CD4-positive, CD25-positive, alpha-beta regulatory T cell (primary cell): ENCODE measurements at regions not wholly inside any gene's neighbourhood (a gene's known extent, or its start where the extent isn't known, plus 50 kb on each side); places are given as distances from the start of the nearest gene placed in this dataset.
"Not testable (repeated sequence)": the region's sequence is repeated elsewhere in the genome, so short reads cannot be mapped to it uniquely, and the experiment has no call there.

Experiments
- ATAC-seq, 2 donors: fragments of 150-1000 bp; cut with Tn5 transposase; one replicate each; pipeline ENCODE4 v1.10.0; 2021; ENCODE audit warnings: low read depth in 2 of 2, moderate number of reproducible peaks in 2 of 2, moderate library complexity in 1 of 2
- DNase-seq, 3 donors: peaks; one replicate each; pipeline versions ENCODE4 v3.0.0 to v3.0.0-alpha.2; 2012 to 2022; ENCODE audit warnings: mixed read lengths in 1 of 3
- H3K27ac ChIP-seq: one replicate; pipeline ENCODE4 v1.7.0; 2013; ENCODE audit warnings: mild to moderate bottlenecking, low read length; ENCODE audit not compliant: insufficient read depth, poor library complexity, severe bottlenecking
- H3K27me3 ChIP-seq: one replicate; pipeline ENCODE4 v1.7.0; 2013; ENCODE audit warnings: low read length; ENCODE audit not compliant: control insufficient read depth, insufficient read depth
- H3K36me3 ChIP-seq: one replicate; pipeline ENCODE4 v1.7.0; 2013; ENCODE audit warnings: mild to moderate bottlenecking, low read length, moderate library complexity; ENCODE audit not compliant: control insufficient read depth, insufficient read depth
- H3K4me1 ChIP-seq: 2 replicates; pipeline ENCODE4 v1.7.0; 2013; ENCODE audit warnings: mild to moderate bottlenecking, low read length; ENCODE audit not compliant: insufficient read depth, control insufficient read depth, poor library complexity, severe bottlenecking
- H3K4me3 ChIP-seq: one replicate; pipeline ENCODE4 v1.7.0; 2013; ENCODE audit warnings: low read depth, mild to moderate bottlenecking, low read length, moderate library complexity
- H3K9me3 ChIP-seq, 2 experiments: 1 replicate in 1 of 2; 2 replicates in 1 of 2; pipeline ENCODE4 v1.7.0; 2013; ENCODE audit warnings: low read length in 2 of 2, mild to moderate bottlenecking in 1 of 2, moderate library complexity in 1 of 2; ENCODE audit not compliant: control insufficient read depth in 2 of 2
- H3K27ac Mint-ChIP-seq, 3 donors: one replicate each; pipeline ENCODE4 v1.8.0; 2020 to 2022; ENCODE audit warnings: mild to moderate bottlenecking in 3 of 3, mixed read lengths in 3 of 3, moderate library complexity in 2 of 3
- H3K27me3 Mint-ChIP-seq: one replicate; pipeline ENCODE4 v1.8.0; 2022; ENCODE audit warnings: mild to moderate bottlenecking, mixed read lengths
- H3K36me3 Mint-ChIP-seq: one replicate; pipeline ENCODE4 v1.8.0; 2020; ENCODE audit warnings: mixed read lengths
- H3K4me1 Mint-ChIP-seq, 4 donors: one replicate each; pipeline ENCODE4 v1.8.0; 2020 to 2022; ENCODE audit warnings: mixed read lengths in 4 of 4, mild to moderate bottlenecking in 1 of 4
- H3K4me3 Mint-ChIP-seq, 4 donors: one replicate each; pipeline ENCODE4 v1.8.0; 2020 to 2022; ENCODE audit warnings: mild to moderate bottlenecking in 4 of 4, mixed read lengths in 4 of 4, moderate library complexity in 3 of 4
- H3K9me3 Mint-ChIP-seq, 7 donors: one replicate each; pipeline ENCODE4 v1.8.0; 2020 to 2022; ENCODE audit warnings: mixed read lengths in 7 of 7, mild to moderate bottlenecking in 3 of 7, moderate library complexity in 2 of 7

DNA sequence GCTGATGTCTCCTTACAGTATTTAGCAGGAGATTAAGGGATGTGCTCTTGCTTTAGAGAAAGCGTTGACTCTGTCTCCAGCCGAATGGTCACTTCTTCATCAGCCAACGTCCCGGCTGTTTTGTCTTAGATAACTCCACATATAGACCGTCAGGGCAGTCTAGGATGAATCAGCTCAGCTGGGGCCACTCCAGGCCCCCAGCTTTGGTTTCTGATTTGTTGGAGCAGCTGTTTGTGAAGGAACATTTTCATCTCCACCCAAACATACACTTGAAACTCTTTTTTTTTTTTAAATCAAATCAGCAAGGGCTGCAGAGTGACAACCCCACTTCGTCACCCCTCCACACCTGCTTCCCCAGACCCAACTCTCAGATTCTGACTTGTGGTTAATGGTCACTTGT is 206.1 kb upstream of the GALNT2 start:
- peaks cover 4% of the 10 kb centered on the region for H3K4me1 ChIP-seq
- no peaks in the 10 kb centered on the region for H3K36me3 ChIP-seq
- Mint-ChIP-seq H3K4me3 (no peak overlapping the region), H3K4me1 (peaks cover 0 to 7% (median 1%) of the 10 kb centered on the region in 4 donors), H3K27me3 (peaks cover 5% of the 10 kb centered on the region), H3K36me3 (no peaks in the 10 kb centered on the region), H3K9me3 (peaks cover 0 to 3% (median 0%) of the 10 kb centered on the region in 7 donors), H3K27ac (no peak overlapping the region)
- H3K27ac ChIP-seq, result no peak overlapping the region
- no peak for DNase-seq
- no peaks in the 10 kb centered on the region for H3K27me3 ChIP-seq
- H3K9me3 ChIP-seq, result no peaks in the 10 kb centered on the region
- no peak for ATAC-seq
- H3K4me3 ChIP-seq, result no peak overlapping the region

DNA sequence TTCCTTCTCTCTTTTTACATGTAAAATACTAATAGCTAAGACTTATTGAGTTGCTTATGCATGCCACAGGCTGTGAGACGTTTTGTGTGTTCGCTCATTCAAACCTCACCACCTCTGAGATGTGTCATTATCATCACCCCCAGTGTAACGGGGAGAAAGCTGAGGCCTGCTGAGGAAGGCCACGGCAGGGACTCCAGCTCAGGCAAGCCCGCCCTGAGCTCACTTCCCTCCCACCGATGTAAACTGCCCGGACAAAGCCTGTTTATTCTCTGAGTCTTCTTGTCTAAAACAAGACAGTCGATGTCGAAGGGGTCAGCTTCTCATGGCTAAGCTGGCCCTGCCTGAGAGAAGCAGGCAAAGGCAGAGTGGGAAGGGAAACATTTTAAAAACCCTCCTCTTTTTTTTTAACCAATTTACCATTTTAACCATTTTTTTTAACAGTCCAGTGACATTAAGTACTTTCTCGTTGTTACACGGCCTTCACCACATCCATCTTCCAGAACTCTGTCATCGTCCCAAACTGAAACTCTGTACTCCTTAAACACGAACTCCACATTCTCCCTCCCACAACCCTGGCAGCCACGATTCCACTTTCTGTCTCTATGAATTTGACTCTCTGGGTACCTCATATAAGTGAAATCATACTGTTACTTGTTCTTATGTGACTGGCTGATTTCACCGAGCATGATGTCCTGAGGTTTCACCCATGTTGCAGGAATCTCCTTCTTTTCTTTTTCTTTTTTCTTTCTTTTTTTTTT is 204.8 kb upstream of the GALNT2 start:
- peaks cover 10% of the 10 kb centered on the region for H3K27me3 Mint-ChIP-seq
- ATAC-seq (no peak), DNase-seq (no peak)
- Histone ChIP-seq H3K9me3 (no peaks in the 10 kb centered on the region), H3K4me3 (no peak overlapping the region), H3K27ac (no peak overlapping the region), H3K27me3 (no peaks in the 10 kb centered on the region), H3K4me1 (no peaks in the 10 kb centered on the region), H3K36me3 (no peaks in the 10 kb centered on the region)
- no peak overlapping the region for H3K27ac Mint-ChIP-seq
- H3K9me3 Mint-ChIP-seq, result peaks cover 0 to 3% (median 0%) of the 10 kb centered on the region in 7 donors
- no peaks in the 10 kb centered on the region for H3K4me1 Mint-ChIP-seq
- H3K36me3 Mint-ChIP-seq, result no peaks in the 10 kb centered on the region
- H3K4me3 Mint-ChIP-seq, result no peak overlapping the region

- no peak for ATAC-seq
These were observed 203.1 kb upstream of the GALNT2 start for GRCh38 chr1:229863651-229864545.

DNA sequence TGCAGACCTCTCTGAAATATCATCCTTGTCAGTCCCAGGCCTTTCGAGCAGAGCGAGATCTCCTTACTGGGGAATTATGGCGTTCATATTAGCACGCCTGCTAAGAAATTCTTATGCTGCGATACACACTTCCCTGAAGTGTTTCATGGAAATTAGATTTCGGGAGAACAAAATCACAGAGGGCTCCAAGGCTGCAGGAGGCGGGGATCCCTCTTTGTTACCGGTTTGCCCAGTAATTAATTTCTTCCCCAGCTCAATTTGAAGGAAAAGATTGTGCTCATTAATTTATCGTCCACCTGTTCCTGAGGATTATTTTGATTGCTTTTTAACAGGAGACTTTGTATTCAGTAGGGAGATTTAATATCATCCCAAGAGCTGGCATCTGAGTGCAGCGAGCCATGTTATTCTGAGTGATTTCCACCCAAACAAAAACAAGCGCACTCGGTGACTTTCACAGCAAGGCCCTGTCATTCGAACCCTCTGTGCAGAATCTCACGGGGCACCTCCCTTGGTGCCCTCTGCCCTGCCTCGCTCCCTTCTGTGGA is 202.3 kb upstream of the GALNT2 start:
- Mint-ChIP-seq H3K4me1 (no peaks in the 10 kb centered on the region), H3K4me3 (no peak overlapping the region), H3K9me3 (peaks cover 0 to 2% (median 0%) of the 10 kb centered on the region in 7 donors), H3K27ac (no peak overlapping the region), H3K27me3 (peaks cover 5% of the 10 kb centered on the region), H3K36me3 (no peaks in the 10 kb centered on the region)
- ATAC-seq (no peak), DNase-seq (no peak)
- no peaks in the 10 kb centered on the region for H3K9me3 ChIP-seq
- no peak overlapping the region for H3K27ac ChIP-seq
- H3K4me1 ChIP-seq, result no peaks in the 10 kb centered on the region
- no peaks in the 10 kb centered on the region for H3K36me3 ChIP-seq
- no peak overlapping the region for H3K4me3 ChIP-seq
- H3K27me3 ChIP-seq, result no peaks in the 10 kb centered on the region

More at GRCh38 chr1:229863651-229864545, 203.1 kb upstream of the GALNT2 start:
- Mint-ChIP-seq H3K27ac (no peak overlapping the region), H3K36me3 (no peaks in the 10 kb centered on the region), H3K27me3 (peaks cover 10% of the 10 kb centered on the region), H3K4me3 (no peak overlapping the region), H3K9me3 (peaks cover 0 to 3% (median 0%) of the 10 kb centered on the region in 7 donors), H3K4me1 (no peaks in the 10 kb centered on the region)
- no peak for DNase-seq
- Histone ChIP-seq H3K9me3 (no peaks in the 10 kb centered on the region), H3K27ac (no peak overlapping the region), H3K4me3 (no peak overlapping the region), H3K4me1 (no peaks in the 10 kb centered on the region), H3K36me3 (no peaks in the 10 kb centered on the region), H3K27me3 (no peaks in the 10 kb centered on the region)

DNA sequence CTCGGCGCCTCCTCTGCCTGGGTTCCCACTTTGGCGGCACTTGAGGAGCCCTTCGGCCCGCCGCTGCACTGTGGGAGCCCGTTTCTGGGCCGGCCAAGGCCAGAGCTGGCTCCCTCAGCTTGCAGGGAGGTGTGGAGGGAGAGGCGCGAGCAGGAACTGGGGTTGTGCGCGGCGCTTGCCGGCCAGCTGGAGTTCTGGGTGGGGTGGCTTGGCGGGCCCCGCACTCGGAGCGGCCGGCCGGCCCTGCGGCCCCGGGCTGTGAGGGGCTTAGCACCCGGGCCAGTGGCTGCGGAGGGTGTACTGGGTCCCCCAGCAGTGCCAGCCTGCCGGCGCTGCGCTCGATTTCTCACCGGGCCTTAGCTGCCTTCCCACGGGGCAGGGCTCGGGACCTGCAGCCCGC is 201.7 kb upstream of the GALNT2 start:
- not testable (repeated sequence) for H3K9me3 ChIP-seq, H3K4me1 Mint-ChIP-seq, H3K27ac Mint-ChIP-seq, H3K36me3 Mint-ChIP-seq, H3K4me1 ChIP-seq, H3K36me3 ChIP-seq, H3K9me3 Mint-ChIP-seq, H3K27ac ChIP-seq, DNase-seq, H3K27me3 ChIP-seq, H3K4me3 ChIP-seq, ATAC-seq, H3K4me3 Mint-ChIP-seq, H3K27me3 Mint-ChIP-seq

DNA sequence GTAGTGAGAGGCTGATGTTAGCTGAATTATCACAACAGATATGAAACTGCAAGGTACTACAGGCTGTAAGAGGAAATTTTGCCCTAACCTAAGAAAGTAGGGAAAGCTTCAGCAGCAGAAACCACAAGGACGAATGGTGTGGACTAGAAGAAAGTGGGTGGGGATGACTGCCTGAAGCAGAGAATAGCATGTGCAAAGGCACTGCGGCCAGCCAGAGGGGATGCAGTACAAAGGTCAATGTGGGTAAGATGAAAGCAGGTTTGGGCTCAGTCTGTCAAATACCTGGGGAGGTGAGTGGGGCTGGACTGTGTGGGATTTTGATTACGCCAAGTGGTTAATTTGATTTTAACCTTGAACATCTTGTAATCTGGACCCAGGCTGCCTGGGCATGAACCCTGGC is 199.3 kb upstream of the GALNT2 start:
- Mint-ChIP-seq H3K4me3 (no peak overlapping the region), H3K36me3 (no peaks in the 10 kb centered on the region), H3K27me3 (peaks cover 10% of the 10 kb centered on the region), H3K9me3 (peaks cover 0 to 3% (median 0%) of the 10 kb centered on the region in 7 donors), H3K4me1 (no peaks in the 10 kb centered on the region), H3K27ac (no peak overlapping the region)
- Histone ChIP-seq H3K27ac (no peak overlapping the region), H3K4me1 (no peaks in the 10 kb centered on the region), H3K4me3 (no peak overlapping the region), H3K9me3 (no peaks in the 10 kb centered on the region), H3K36me3 (no peaks in the 10 kb centered on the region), H3K27me3 (no peaks in the 10 kb centered on the region)
- DNase-seq, result no peak
- no peak for ATAC-seq

DNA sequence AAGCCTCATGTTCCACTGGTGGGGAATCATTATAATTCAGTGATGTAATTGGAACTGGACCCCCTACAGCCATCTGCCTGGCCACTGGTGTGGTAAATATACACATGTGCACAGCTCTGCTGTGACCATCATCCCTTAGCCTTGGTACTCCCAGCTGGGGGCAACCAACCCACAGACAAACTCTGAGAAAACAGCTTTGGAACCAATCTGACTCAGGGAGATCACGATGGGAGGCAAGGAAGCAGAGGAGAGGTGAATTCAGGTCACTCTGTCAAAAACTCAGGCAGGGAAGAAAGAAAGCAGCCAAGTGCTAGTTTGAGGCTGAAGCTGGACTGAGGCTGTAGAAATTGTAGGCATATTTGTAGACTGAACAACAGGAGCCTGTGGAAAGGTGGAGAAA is 197.8 kb upstream of the GALNT2 start:
- no peaks in the 10 kb centered on the region for H3K36me3 Mint-ChIP-seq
- H3K4me1 Mint-ChIP-seq, result no peaks in the 10 kb centered on the region
- ATAC-seq (no peak), DNase-seq (no peak)
- no peak overlapping the region for H3K27ac Mint-ChIP-seq
- no peak overlapping the region for H3K4me3 Mint-ChIP-seq
- Histone ChIP-seq H3K9me3 (no peaks in the 10 kb centered on the region), H3K4me3 (no peak overlapping the region), H3K4me1 (no peaks in the 10 kb centered on the region), H3K27ac (no peak overlapping the region), H3K36me3 (no peaks in the 10 kb centered on the region), H3K27me3 (no peaks in the 10 kb centered on the region)
- H3K9me3 Mint-ChIP-seq, result peaks cover 0 to 3% (median 0%) of the 10 kb centered on the region in 7 donors
- H3K27me3 Mint-ChIP-seq, result peaks cover 10% of the 10 kb centered on the region
